HG03139 (cell line): ENCODE measurements at regions not wholly inside any gene's neighbourhood (a gene's known extent, or its start where the extent isn't known, plus 50 kb on each side); places are given as distances from the start of the nearest gene placed in this dataset.
"Not testable (repeated sequence)": the region's sequence is repeated elsewhere in the genome, so short reads cannot be mapped to it uniquely, and the experiment has no call there.

ENCODE experiments used
- ATAC-seq: cut with Tn5 transposase; IDR thresholded peaks from one replicate; pipeline ENCODE4 v1.9.1; 2021; ENCODE audit not compliant: unreplicated experiment

- ATAC-seq: no peak
Measured at GRCh38 chr3:107217172-107217571, 160.1 kb upstream of the CCDC54 start.

- no peak for ATAC-seq
Measured at GRCh38 chr3:107218864-107219269, 158.4 kb upstream of the CCDC54 start.

GRCh38 chr3:107220538-107220937 lies 156.7 kb upstream of the CCDC54 start:
- no peak for ATAC-seq

- no peak for ATAC-seq
Measured at GRCh38 chr3:107221856-107222255, 155.4 kb upstream of the CCDC54 start.

- no peak for ATAC-seq
Measured at GRCh38 chr3:107222907-107223306, 154.3 kb upstream of the CCDC54 start.

- ATAC-seq: no peak
Measured at GRCh38 chr3:107224026-107224596, 153.1 kb upstream of the CCDC54 start.

- ATAC-seq: no peak
Measured at GRCh38 chr3:107227091-107227490, 150.1 kb upstream of the CCDC54 start.

GRCh38 chr3:107233877-107234276 lies 143.4 kb upstream of the CCDC54 start:
- not testable (repeated sequence) for ATAC-seq

- ATAC-seq: no peak
Measured at GRCh38 chr3:107235193-107235927, 141.9 kb upstream of the CCDC54 start.

GRCh38 chr3:107235928-107236315 lies 141.3 kb upstream of the CCDC54 start:
- peak; percentile 56 for ATAC-seq

- no peak for ATAC-seq
Measured at GRCh38 chr3:107236655-107237337, 140.4 kb upstream of the CCDC54 start.

- no peak for ATAC-seq
Measured at GRCh38 chr3:107238787-107239186, 138.5 kb upstream of the CCDC54 start.

GRCh38 chr3:107239703-107240102 lies 137.5 kb upstream of the CCDC54 start:
- ATAC-seq: no peak

GRCh38 chr3:107240183-107241091 lies 136.8 kb upstream of the CCDC54 start:
- ATAC-seq: peak; percentile 89

GRCh38 chr3:107241217-107241616 lies 136.0 kb upstream of the CCDC54 start:
- ATAC-seq: peak; percentile 31

- ATAC-seq: no peak
Measured at GRCh38 chr3:107242579-107242978, 134.7 kb upstream of the CCDC54 start.

- no peak for ATAC-seq
Measured at GRCh38 chr3:107247116-107247515, 130.1 kb upstream of the CCDC54 start.

- no peak for ATAC-seq
Measured at GRCh38 chr3:107249132-107249531, 128.1 kb upstream of the CCDC54 start.

GRCh38 chr3:107250221-107250620 lies 127.0 kb upstream of the CCDC54 start:
- no peak for ATAC-seq

GRCh38 chr3:107251819-107252218 lies 125.4 kb upstream of the CCDC54 start:
- no peak for ATAC-seq

GRCh38 chr3:107256963-107257362 lies 120.3 kb upstream of the CCDC54 start:
- no peak for ATAC-seq
